Fibroblast of skin of back (primary cell): ENCODE measurements at regions not wholly inside any gene's neighbourhood (a gene's known extent, or its start where the extent isn't known, plus 50 kb on each side); places are given as distances from the start of the nearest gene placed in this dataset.
"Not testable (repeated sequence)": the region's sequence is repeated elsewhere in the genome, so short reads cannot be mapped to it uniquely, and the experiment has no call there.

Experiments used
- DNase-seq: peaks from one replicate; pipeline ENCODE4 v3.0.0-alpha.2; 2013

DNA sequence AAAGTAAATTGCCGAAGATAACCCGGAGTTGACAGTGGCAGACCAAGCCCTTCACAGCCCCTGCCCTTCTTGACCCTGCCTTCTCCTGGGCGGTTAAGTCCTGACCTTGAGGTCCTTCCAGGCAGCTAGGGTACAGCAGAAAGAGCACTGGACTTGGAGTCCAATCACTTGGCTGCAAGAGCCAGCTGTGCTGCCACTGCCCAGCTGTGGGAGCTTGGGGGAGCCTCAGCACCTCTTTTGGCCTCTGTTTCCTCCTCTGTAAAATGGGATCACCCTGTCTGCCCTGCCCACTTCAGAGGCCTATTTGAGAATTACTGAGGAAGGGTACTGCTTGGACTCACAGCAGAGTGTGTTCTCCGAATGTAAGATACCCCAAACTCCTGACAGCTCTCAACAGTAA, 66.2 kb upstream of the SMAD6 start:
- no peak for DNase-seq

DNA sequence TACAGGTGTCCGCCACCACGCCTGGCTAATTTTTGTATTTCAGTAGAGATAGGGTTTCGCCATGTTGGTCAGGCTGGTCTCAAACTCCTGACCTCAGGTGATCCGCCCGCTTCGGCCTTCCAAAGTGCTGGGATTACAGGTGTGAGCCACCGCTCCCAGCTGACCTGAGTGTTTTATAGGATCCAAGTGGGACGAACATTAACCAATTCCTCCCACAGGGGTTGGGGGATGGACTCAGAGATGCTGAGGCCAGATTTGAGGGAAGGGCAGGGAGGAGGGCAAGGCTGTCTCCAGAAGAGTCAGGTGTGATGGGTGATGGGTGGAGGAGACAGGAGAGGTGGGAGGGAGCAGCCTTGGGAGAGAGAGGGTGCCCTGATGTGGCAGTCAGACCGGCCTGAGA, 65.0 kb upstream of the SMAD6 start:
- not testable (repeated sequence) for DNase-seq

DNA sequence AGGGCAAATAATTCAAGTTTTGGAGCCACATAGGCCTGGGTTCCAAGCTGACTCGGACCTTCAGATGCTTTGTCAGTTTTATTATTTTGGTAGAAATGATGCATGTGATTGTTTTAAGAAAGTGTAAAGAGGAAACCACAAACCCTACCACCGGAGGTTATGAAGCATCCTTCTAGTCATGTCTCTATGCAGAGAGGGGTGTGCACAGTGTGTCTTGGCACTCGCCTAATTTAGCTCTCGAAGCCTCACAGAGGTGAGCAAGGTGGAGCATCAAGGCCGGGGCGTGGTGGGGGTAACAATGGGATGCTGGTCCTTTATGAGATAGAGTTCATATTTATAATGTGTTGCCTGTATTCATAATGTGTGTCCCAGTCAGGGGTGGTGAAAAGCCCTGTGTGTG, 63.7 kb upstream of the SMAD6 start:
- no peak for DNase-seq

DNA sequence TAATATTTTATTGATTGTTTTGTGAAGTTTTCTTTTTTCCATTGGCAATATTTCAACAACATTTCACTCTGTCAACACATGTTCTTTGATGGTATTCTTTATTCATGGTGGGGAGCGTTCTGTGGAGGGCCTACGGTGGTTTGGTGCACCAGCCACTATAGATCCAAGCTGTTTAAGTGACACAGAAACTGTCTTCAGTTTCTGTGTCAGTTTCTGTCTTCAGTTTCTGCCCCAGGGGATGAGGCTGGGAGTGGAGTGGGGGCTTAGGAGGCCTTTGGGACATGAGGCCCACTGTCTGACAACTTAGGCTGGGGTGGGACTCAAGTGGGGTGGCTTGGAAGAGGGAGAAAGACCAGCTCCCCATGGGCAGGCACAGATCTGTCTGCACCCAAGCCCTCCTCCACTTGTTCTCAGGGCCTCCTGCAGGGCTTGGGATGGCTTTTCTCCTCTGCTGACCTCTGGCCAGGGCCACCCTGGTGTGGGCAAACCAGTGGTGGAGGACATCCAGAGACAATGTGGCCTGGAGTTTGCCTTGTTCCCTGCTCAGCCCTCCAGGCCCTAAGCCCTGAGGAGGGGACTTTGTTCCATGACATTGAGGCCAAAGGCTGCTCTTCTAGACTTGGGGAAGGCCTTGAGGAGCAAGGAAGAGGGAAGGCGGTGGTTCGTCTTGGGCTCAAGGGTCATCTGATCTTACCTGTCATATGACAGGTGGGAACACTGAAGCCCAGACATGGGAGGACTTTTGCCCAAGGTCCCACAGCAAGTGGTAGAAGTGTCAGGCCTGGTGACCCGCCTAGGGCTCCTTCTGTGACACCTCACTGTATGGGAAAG, 60.3 kb upstream of the SMAD6 start:
- no peak for DNase-seq

DNA sequence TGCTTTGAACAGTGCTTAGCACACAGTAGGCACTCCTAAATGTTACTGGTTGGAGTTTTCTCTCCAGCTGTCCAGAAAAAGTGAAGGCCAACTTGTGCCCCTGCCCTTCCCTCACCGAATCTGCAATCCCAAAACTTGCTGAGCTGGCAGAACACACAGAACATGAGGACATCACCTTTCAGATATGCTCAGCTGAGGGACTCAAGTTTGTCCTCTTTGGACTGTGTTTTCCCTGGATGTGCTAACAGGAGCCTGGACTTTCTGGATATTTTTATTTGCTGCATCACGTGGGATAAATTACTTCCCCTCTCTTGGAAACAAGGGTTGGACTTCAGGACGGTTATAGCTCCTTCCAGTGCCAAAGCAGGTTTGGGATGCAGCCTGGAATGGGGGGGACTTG, 59.5 kb upstream of the SMAD6 start:
- no peak for DNase-seq

DNA sequence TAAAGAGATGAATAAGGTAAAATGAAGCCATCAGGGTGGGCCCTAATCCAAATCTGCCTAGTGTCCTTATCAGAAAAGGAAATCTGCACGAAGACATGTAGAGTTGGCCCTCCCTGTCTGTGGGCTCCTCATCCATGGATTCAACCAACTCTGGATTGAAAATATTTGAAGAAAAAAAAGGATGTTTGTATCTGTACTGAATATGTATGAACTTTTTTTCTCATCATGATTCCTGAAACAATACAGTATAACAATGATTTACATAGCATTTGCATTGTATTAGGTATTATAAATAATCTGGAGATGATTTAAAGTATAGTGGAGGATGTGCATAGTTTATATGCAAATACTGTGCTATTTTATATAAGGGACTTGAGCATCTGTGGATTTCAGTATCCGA, 59.0 kb upstream of the SMAD6 start:
- DNase-seq, result no peak

DNA sequence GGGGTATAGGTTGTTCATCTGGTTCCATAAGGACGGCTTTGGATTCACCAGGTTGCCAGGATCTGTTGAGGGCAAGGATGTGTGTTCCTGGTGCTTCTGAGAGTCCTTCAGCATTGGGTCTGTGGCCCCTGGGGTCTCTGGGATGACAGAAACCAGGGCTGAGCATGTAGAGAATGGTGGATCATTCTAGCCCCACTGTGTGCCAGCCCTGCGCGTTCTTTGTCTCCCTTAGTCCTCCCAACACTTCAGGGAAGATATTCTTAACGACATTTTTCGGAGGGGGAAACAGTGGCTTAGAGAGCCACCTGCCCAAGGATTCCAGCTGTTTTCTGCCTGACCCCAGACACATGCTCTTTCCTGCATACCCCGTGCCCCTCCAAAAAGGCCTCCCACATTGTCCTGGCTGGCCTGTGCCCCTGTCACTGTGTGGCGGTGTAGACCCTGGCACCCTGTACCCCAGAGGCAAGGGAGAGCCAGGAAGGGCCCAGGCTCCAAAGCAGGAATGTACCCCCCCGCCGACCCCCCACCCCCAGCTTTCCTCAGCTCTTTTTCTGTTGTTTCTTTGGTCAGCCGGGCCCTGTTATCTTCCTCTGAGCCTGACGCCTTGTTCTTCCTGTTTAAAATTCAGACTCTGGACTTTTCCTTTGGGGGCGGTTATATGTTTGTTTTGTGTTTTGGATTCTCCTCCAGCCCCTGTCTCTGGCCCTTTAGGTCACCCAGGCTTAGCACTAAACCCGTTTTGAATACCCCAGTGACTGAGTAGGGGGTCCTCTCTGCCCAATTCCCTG, 57.8 kb upstream of the SMAD6 start:
- DNase-seq, result no peak

DNA sequence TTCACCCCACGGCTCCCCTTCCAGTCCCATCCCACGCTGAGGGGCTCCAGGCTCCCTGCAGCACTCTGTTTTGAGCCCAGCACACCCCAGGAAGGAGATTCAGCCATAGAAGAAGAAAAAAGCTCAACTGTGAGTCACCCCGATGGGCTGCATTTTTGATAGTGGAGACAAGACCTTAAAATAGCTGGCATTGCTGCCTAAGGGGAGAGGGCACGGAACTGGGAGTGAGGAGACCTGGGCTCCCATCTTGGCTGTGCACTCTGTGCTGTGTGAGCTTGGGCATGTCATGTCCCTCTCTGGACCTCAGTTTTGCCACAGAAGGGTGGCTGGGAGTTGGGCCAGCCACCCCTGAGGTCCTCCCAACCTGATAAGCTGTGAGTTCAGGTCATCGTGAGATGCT, 57.2 kb upstream of the SMAD6 start:
- DNase-seq, result peak; percentile 72

DNA sequence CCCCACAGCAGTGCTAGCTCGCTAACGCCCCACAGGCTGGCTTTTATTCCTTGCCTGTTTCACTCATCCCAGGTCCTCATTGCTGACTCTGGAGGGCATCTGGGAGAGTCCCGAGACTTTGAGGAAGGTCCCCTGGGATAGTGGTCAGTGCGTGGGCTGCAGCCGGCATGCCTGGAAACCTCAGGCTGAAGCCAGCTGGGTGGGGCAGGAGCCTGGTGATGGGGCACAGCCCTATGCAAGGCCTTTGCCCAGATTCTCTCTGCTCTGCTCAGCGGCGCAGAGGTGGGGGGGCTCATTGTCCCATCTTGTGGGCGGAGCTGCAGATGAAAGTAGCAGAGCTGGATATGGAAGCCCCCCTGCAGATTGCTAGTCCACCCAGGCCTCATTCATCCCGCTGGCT, 55.7 kb upstream of the SMAD6 start:
- DNase-seq, result peak; percentile 69

DNA sequence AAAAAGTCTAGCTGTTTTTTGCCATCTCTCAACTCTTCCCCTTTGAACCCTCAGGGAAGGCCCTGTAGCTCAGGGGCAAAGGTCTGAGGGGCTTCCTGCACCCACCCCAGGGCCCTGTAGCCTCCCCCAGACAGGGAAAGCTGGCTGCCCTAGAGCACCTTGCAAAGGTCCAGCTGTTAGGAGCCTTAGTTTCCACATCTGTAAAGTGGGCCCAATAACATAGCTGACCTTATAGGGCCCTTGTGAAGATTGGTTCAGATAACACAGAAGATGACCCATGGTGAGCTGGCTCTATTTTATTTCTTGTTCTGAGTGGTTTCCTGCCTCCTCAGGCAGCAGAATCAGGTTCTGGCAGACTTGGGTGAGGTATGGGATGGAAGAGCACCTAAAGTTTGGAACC, 55.2 kb upstream of the SMAD6 start:
- DNase-seq, result no peak

DNA sequence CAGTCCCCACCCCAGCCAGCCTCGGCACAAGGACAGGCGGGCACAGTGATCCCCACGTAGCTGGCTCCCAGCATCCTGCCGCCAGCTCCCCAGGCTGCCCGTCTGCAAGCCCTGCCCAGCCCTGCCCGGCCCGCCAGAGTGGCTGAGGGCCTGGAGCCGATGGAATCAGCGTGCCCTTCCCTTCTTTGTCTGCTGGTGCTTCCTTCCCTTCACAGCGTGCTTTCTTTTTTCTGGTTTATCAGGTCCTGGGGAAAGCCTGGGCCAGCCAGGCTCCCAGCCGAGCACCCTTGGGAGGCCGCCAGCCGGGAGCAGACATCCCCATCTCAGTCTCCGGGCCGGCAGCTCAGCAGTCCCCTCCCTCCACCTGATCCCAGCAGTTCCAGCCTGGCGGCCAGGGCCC, 54.7 kb upstream of the SMAD6 start:
- DNase-seq, result no peak

DNA sequence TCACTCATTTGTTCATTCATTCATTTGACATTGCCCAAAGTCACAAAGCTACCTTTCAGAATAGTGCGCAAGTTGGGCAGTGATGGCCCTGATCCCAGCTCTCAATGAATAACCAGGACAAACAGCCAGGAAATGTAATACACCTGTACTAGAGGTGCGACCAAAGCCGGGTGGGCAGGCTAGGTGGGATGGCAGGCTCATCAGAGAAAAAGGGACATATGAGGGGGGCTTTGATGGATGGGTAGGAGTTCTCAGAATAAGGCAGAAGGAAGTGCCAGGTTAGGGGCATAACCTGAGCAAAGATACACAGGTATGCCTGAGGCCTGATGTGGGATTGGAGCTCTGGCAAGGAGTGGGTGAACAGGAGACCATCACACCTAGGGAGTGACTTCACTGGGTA, 53.4 kb upstream of the SMAD6 start:
- DNase-seq, result no peak

DNA sequence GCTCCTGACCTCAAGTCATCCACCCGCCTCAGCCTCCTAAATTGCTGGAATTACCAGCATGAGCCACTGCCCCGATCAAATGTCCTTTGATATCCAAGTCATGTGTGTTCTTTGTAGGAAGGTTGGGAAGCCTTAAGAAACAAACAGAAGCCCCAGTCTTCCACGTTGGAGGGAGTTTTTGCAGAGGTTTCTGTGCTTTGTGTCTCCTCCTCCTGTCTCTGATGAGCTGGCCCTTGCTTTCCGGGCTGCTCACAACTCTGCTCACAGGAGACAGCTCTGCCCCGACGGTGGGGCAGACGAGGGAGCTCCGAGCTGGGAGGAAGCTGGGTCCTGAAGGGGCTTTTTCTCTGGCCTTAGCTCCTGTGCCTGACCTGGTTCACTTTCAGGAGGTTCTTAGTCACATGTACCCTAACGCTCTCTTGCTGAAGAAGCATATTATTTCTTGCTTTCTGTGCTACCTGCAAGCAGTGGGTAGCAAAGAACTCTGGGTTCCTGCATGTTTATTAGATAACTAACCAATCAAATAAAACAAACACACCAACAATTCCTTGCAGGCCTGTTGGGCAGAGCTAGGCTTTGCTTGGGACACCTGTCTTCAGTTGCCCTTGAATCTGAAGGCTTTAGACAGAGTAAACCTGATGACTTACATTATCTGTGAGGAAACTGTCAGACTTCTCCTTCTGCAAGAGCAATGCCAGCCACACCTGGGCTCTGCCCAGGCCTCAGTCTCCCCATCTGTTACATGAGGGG, 52.6 kb upstream of the SMAD6 start:
- DNase-seq, result no peak

DNA sequence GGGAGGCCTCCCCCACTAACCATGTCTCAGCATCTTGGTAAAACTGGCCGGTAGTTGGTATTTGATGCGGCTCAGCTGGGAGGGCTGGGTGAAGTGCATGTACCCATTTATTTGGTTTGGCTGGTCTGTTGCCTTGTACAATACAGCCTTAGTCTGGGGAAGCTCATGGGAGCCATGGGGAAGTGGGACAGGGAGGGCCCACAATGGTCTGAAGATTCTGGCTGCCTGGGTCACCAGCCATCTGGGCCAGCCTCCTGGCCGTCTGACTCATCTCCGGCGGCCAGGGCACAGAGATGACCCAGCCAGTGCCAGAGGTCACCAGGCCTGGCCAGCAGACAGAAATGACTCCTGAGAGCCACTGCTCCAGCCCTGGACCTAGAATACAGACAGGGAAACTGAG, 51.6 kb upstream of the SMAD6 start:
- DNase-seq, result no peak

DNA sequence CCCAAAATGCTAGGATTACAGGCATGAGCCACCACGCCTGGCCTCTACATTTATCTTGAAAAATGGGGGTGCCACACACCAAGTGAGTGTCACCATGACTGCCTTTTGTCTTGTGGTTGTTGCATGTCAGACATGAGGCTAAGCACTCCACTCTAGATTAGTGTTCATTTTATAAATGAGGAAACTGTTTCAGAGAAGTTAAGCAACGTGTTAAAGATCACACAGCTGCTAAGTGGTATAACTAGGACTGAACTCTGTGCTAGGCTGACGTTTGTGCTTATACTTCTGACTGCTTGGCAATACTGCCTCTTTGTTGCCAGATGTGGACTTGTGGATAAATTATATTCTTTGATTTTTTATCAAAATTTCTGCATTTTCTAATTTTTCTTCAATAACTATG, 50.8 kb upstream of the SMAD6 start:
- no peak for DNase-seq

DNA sequence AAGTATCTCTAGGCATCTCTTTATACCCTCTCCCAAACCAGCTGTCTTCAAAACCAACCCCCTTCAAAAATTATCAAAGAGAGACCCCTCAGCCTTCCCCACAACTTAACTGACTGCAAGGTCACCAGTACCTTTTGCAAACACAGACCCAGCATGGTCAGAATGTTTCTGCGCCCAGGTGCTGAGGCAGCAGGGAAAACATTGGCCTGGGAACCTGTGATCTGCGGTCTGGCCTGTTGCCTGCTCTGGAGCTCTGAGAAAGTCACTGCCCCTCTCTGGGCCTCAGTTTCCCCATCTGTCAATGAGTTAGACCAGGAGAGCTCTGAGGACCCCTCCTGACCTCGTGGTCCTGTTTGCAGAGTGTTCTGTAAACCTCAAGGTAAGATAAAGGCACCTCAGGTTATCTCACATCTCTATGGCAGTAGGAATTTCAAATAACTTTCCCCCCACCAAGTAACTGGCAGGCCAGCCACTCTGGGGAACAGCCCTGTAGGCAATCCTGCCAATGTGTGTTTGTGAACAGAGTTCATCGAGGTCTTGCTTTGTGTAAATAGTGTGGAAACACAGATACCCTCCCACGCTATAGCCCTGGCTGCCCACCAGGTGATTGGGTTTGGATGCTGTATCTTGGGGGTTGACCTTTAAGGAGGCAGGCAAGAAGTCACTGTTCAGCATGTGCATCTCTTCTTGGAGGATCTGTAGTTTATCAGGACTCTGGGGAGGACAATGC, 50.0 kb upstream of the SMAD6 start:
- no peak for DNase-seq
